ENCODE measurements at regions not wholly inside any gene's neighbourhood (a gene's known extent, or its start where the extent isn't known, plus 50 kb on each side); places are given as distances from the start of the nearest gene placed in this dataset.

DNA sequence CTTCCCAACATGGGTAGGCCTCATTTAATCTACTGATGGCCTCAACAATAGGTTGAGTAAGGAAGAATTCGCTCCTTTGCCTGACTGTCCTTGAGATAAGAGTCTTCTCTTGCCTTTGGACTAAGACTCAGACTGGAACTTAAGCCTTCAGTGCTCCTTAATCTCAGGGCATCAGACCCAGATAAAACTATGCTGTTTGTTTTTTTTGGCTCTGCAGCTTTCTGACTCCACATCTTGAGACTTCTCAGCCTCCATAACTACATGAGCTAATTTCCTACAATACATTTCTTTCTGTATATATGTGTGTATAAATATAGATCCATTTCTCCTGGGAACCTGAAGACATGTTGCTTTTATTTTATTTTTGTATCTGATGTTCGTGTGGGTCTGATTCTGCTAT, 1470.7 kb upstream of the PRMT6 start:
- Mint-ChIP-seq H3K36me3 (ENCODE audit: insufficient read depth in 1 of 3, low read depth in 3 of 3) (no peaks in the 10 kb centered on the region), H3K27me3 (ENCODE audit: low read depth) (no peaks in the 10 kb centered on the region)
- H2AK5ac ChIP-seq (ENCODE audit: insufficient read length, low read length), result no peak overlapping the region

More for the DNA sequence above, 1470.7 kb upstream of the PRMT6 start:
- Histone ChIP-seq H3K56ac (ENCODE audit: insufficient read length, low read depth, low read length) (no peak overlapping the region), H3K9ac (ENCODE audit: extremely low read depth, insufficient read length, low read length) (no peak overlapping the region), H2BK120ac (ENCODE audit: low read depth, low read length, poor library complexity, severe bottlenecking) (no peak overlapping the region), H3K79me2 (ENCODE audit: insufficient read depth, low read length) (no peaks in the 10 kb centered on the region), H4K8ac (replicated peaks; ENCODE audit: insufficient read length, low read depth, low read length) (no peak overlapping the region), H2BK5ac (ENCODE audit: insufficient read length, low read length) (no peak overlapping the region), H3K4ac (ENCODE audit: low read depth, low read length) (no peak overlapping the region), H3K23ac (ENCODE audit: insufficient read length, low read depth, low read length) (no peak overlapping the region), H3T11ph (ENCODE audit: low read length) (no peak overlapping the region), H3K9me3 (ENCODE audit: control insufficient read depth, low read depth, low read length) (no peaks in the 10 kb centered on the region), H4K91ac (ENCODE audit: insufficient read length, low read depth, low read length) (no peak overlapping the region), H3K4me1 (ENCODE audit: insufficient read depth, low read length) (no peaks in the 10 kb centered on the region), H2BK12ac (ENCODE audit: insufficient read length, low read depth, low read length) (no peak overlapping the region), H4K20me1 (ENCODE audit: control insufficient read depth, insufficient read depth, insufficient read length) (no peaks in the 10 kb centered on the region), H4K5ac (ENCODE audit: insufficient read length, low read depth, low read length) (no peak overlapping the region), H3K27me3 (ENCODE audit: insufficient read depth, low read length) (no peaks in the 10 kb centered on the region), H3K4me2 (ENCODE audit: insufficient read depth, insufficient read length, low read length) (no peak overlapping the region), H2BK15ac (ENCODE audit: low read depth, low read length) (no peak overlapping the region), H2BK20ac (ENCODE audit: low read depth, low read length, poor library complexity, severe bottlenecking) (no peak overlapping the region), H3K27ac (ENCODE audit: insufficient read length, low read depth, low read length) (no peak overlapping the region), H3K79me1 (ENCODE audit: insufficient read depth, low read depth, low read length, poor library complexity, severe bottlenecking) (no peaks in the 10 kb centered on the region), H3K23me2 (ENCODE audit: insufficient read length, low read depth, low read length, poor library complexity, severe bottlenecking) (no peaks in the 10 kb centered on the region), H2AFZ (ENCODE audit: low read length) (no peak overlapping the region), H3K14ac (ENCODE audit: insufficient read depth, low read length) (no peak overlapping the region), H3K18ac (ENCODE audit: insufficient read length, low read depth, low read length) (no peak overlapping the region)
- no peak for DNase-seq
- H3K27ac Mint-ChIP-seq, result no peak overlapping the region
- no peaks in the 10 kb centered on the region for H3K4me1 Mint-ChIP-seq
- H3K4me3 Mint-ChIP-seq, result no peak overlapping the region
- TF ChIP-seq, protein P1, sequence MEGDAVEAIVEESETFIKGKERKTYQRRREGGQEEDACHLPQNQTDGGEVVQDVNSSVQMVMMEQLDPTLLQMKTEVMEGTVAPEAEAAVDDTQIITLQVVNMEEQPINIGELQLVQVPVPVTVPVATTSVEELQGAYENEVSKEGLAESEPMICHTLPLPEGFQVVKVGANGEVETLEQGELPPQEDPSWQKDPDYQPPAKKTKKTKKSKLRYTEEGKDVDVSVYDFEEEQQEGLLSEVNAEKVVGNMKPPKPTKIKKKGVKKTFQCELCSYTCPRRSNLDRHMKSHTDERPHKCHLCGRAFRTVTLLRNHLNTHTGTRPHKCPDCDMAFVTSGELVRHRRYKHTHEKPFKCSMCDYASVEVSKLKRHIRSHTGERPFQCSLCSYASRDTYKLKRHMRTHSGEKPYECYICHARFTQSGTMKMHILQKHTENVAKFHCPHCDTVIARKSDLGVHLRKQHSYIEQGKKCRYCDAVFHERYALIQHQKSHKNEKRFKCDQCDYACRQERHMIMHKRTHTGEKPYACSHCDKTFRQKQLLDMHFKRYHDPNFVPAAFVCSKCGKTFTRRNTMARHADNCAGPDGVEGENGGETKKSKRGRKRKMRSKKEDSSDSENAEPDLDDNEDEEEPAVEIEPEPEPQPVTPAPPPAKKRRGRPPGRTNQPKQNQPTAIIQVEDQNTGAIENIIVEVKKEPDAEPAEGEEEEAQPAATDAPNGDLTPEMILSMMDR (conservative IDR thresholded peaks at IDR 0.05), result no peak
- no CpG with 5 or more reads among the region's 2 CpGs for WGBS (ENCODE audit: extremely low coverage, insufficient read length, low lambda C conversion rate)
- H3K9me3 Mint-ChIP-seq, result no peaks in the 10 kb centered on the region

Measured in H9 (cell line).